ENCODE measurements at regions not wholly inside any gene's neighbourhood (a gene's known extent, or its start where the extent isn't known, plus 50 kb on each side); places are given as distances from the start of the nearest gene placed in this dataset.

GRCh38 chr18:71523483-71524435, 1020.4 kb downstream of the CBLN2 start:
- in situ Hi-C loops (cut with HindIII; ENCODE audit: low pct_unique_long_range_greater_than_20kb, low sequenced_read_pairs) (no loop called here), intact Hi-C loops (cut with micrococcal nuclease; ENCODE audit: unreplicated experiment) (no loop called here)
- DNase-seq (ENCODE audit: low read depth, low spot score) (no peak), ATAC-seq (no peak)
- Histone ChIP-seq H3K4me1 (ENCODE audit: control insufficient read depth, insufficient read depth, low read length) (no peaks in the 10 kb centered on the region), H3K4me3 (ENCODE audit: low read depth in 2 of 2, low read length in 2 of 2) (no peak overlapping the region), H3K36me3 (ENCODE audit: control insufficient read depth, insufficient read depth, low read length) (no peaks in the 10 kb centered on the region), H3K27ac (ENCODE audit: low read length) (no peak overlapping the region), H3K27me3 (ENCODE audit: control insufficient read depth, insufficient read depth, low read length) (no peaks in the 10 kb centered on the region), H3K9me3 (ENCODE audit: control insufficient read depth, insufficient read depth, low read depth, low read length) (no peaks in the 10 kb centered on the region)
- POLR2A ChIA-PET: no interaction called here
- CTCF ChIA-PET: interaction anchor here (0.7 kb wide), 1 partner anchor 134 kb away, joined by 4 read pairs; no protein-coding TSS in a partner anchor
- no peak for TF ChIP-seq POLR2AphosphoS5 (IDR thresholded peaks at IDR 0.05; ENCODE audit: low read depth, low read length)
- no peak for TF ChIP-seq SIN3A (IDR thresholded peaks at IDR 0.05; ENCODE audit: borderline replicate concordance, insufficient read depth, low read depth, low read length)
- no peak for TF ChIP-seq TCF7L2 (IDR thresholded peaks at IDR 0.05; ENCODE audit: low read depth, low read length)
- no peak for TF ChIP-seq CTCF (IDR thresholded peaks at IDR 0.05)
- TF ChIP-seq REST (IDR thresholded peaks at IDR 0.05; ENCODE audit: insufficient read depth in 1 of 2, low read depth in 2 of 2, low read length in 1 of 2): no peak
- BruUV-seq (replicated peaks): no TSS peak

- in situ Hi-C loops (cut with HindIII; ENCODE audit: low pct_unique_long_range_greater_than_20kb, low sequenced_read_pairs): no loop called here
- no peak overlapping the region for H3K4me3 ChIP-seq (ENCODE audit: low read depth in 2 of 2, low read length in 2 of 2)
- H3K27me3 ChIP-seq (ENCODE audit: control insufficient read depth, insufficient read depth, low read length): no peaks in the 10 kb centered on the region
- H3K36me3 ChIP-seq (ENCODE audit: control insufficient read depth, insufficient read depth, low read length): no peaks in the 10 kb centered on the region
- no peak for TF ChIP-seq CTCF (IDR thresholded peaks at IDR 0.05)
- no peak for TF ChIP-seq POLR2AphosphoS5 (IDR thresholded peaks at IDR 0.05; ENCODE audit: low read depth, low read length)
- no peak for TF ChIP-seq TCF7L2 (IDR thresholded peaks at IDR 0.05; ENCODE audit: low read depth, low read length)
- TF ChIP-seq REST (IDR thresholded peaks at IDR 0.05; ENCODE audit: insufficient read depth in 1 of 2, low read depth in 2 of 2, low read length in 1 of 2): no peak
- no peak for TF ChIP-seq SIN3A (IDR thresholded peaks at IDR 0.05; ENCODE audit: borderline replicate concordance, insufficient read depth, low read depth, low read length)
- H3K4me1 ChIP-seq (ENCODE audit: control insufficient read depth, insufficient read depth, low read length): no peaks in the 10 kb centered on the region
- H3K27ac ChIP-seq (ENCODE audit: low read length): no peak overlapping the region
- no TSS peak for BruUV-seq (replicated peaks)
- intact Hi-C loops (cut with micrococcal nuclease; ENCODE audit: unreplicated experiment): no loop called here
- no peaks in the 10 kb centered on the region for H3K9me3 ChIP-seq (ENCODE audit: control insufficient read depth, insufficient read depth, low read depth, low read length)
- CTCF ChIA-PET: no interaction called here
- ATAC-seq (no peak), DNase-seq (ENCODE audit: low read depth, low spot score) (no peak)
- POLR2A ChIA-PET: no interaction called here
Measured at GRCh38 chr18:71505526-71505925, 1038.6 kb downstream of the CBLN2 start.
